T-helper 2 cell treated with Interferon-gamma antibody and Interleukin-4, amounts not matched to agents 100 ng/mL and 5 ng/mL, for 36 hours (primary cell): ENCODE measurements at regions not wholly inside any gene's neighbourhood (a gene's known extent, or its start where the extent isn't known, plus 50 kb on each side); places are given as distances from the start of the nearest gene placed in this dataset.

Experiments used
- intact Hi-C: fragments of 100-400 bp; cut with micrococcal nuclease; formaldehyde crosslinking; loops from one replicate; pipeline ENCODE4 v1.15.1; 2023

- intact Hi-C loops, result no loop called here
These were observed 162.5 kb upstream of the B3GALT2 start for GRCh38 chr1:193348769-193349535.

- intact Hi-C loops, result no loop called here
These were observed 161.8 kb upstream of the B3GALT2 start for GRCh38 chr1:193348091-193348768.

GRCh38 chr1:193346085-193346484 is 159.7 kb upstream of the B3GALT2 start:
- intact Hi-C loops, result no loop called here

GRCh38 chr1:193342811-193343210 is 156.4 kb upstream of the B3GALT2 start:
- intact Hi-C loops, result no loop called here

GRCh38 chr1:193340331-193340730 is 153.9 kb upstream of the B3GALT2 start:
- intact Hi-C loops, result no loop called here

- intact Hi-C loops, result loop anchor here (2.0 kb wide), 1 partner anchor 157 kb away; no protein-coding TSS in a partner anchor
These were observed 153.0 kb upstream of the B3GALT2 start for GRCh38 chr1:193339401-193339800.

GRCh38 chr1:193338194-193338593 is 151.8 kb upstream of the B3GALT2 start:
- intact Hi-C loops, result loop anchor here (2.0 kb wide), 1 partner anchor 155 kb away; no protein-coding TSS in a partner anchor

GRCh38 chr1:193335806-193336428 is 149.5 kb upstream of the B3GALT2 start:
- intact Hi-C loops, result no loop called here

GRCh38 chr1:193333166-193333565 is 146.8 kb upstream of the B3GALT2 start:
- intact Hi-C loops, result no loop called here

GRCh38 chr1:193326296-193326695 is 139.9 kb upstream of the B3GALT2 start:
- intact Hi-C loops, result no loop called here

GRCh38 chr1:193325771-193326170 is 139.4 kb upstream of the B3GALT2 start:
- intact Hi-C loops, result no loop called here

- intact Hi-C loops, result no loop called here
These were observed 138.6 kb upstream of the B3GALT2 start for GRCh38 chr1:193325042-193325441.

- intact Hi-C loops, result no loop called here
These were observed 135.8 kb upstream of the B3GALT2 start for GRCh38 chr1:193322211-193322610.

- intact Hi-C loops, result no loop called here
These were observed 134.9 kb upstream of the B3GALT2 start for GRCh38 chr1:193321242-193321840.

- intact Hi-C loops, result no loop called here
These were observed 133.9 kb upstream of the B3GALT2 start for GRCh38 chr1:193320270-193320669.

- intact Hi-C loops, result no loop called here
These were observed 131.9 kb upstream of the B3GALT2 start for GRCh38 chr1:193318347-193318746.

- intact Hi-C loops, result no loop called here
These were observed 127.1 kb upstream of the B3GALT2 start for GRCh38 chr1:193313354-193314140.

GRCh38 chr1:193312432-193312831 is 126.0 kb upstream of the B3GALT2 start:
- intact Hi-C loops, result no loop called here

- intact Hi-C loops, result no loop called here
These were observed 125.0 kb upstream of the B3GALT2 start for GRCh38 chr1:193311226-193311948.

- intact Hi-C loops, result no loop called here
These were observed 124.2 kb upstream of the B3GALT2 start for GRCh38 chr1:193310564-193310963.
